RWPE2 (cell line): ENCODE measurements at regions not wholly inside any gene's neighbourhood (a gene's known extent, or its start where the extent isn't known, plus 50 kb on each side); places are given as distances from the start of the nearest gene placed in this dataset.
"Not testable (repeated sequence)": the region's sequence is repeated elsewhere in the genome, so short reads cannot be mapped to it uniquely, and the experiment has no call there.

ENCODE experiments used
- ATAC-seq: fragments of 200-7000 bp; cut with Tn5 transposase; 3 replicates; pipeline ENCODE4 v1.9.1; 2021; ENCODE audit warnings: low read depth
- DNase-seq: peaks from one replicate; pipeline ENCODE4 v3.0.0-alpha.2; 2020; ENCODE audit warnings: low spot score
- H3K27ac ChIP-seq: fragments of 450-650 bp; 2 replicates; pipeline ENCODE4 v1.5.1; 2017; ENCODE audit warnings: mild to moderate bottlenecking; ENCODE audit not compliant: poor library complexity, severe bottlenecking
- H3K27me3 ChIP-seq: fragments of 250-450 bp; sonication (Bioruptor Pico); 2 replicates; pipeline ENCODE4 v1.5.1; 2021; ENCODE audit warnings: mild to moderate bottlenecking, moderate library complexity; ENCODE audit not compliant: insufficient read depth, poor library complexity, severe bottlenecking
- H3K36me3 ChIP-seq: fragments of 250-450 bp; sonication (Bioruptor Pico); 2 replicates; pipeline ENCODE4 v1.5.1; 2020; ENCODE audit warnings: low read depth, mild to moderate bottlenecking, moderate library complexity
- H3K4me1 ChIP-seq: fragments of 250-450 bp; sonication (Bioruptor Pico); 2 replicates; pipeline ENCODE4 v1.5.1; 2021; ENCODE audit warnings: mild to moderate bottlenecking, moderate library complexity; ENCODE audit not compliant: insufficient read depth, poor library complexity, severe bottlenecking
- H3K4me3 ChIP-seq: fragments of 250-450 bp; sonication (Bioruptor Pico); 2 replicates; pipeline ENCODE4 v1.5.1; 2021; ENCODE audit warnings: mild to moderate bottlenecking, moderate library complexity; ENCODE audit not compliant: severe bottlenecking
- H3K9me3 ChIP-seq: fragments of 250-450 bp; sonication (Bioruptor Pico); 2 replicates; pipeline ENCODE4 v1.5.1; 2021; ENCODE audit warnings: mild to moderate bottlenecking, moderate library complexity; ENCODE audit not compliant: severe bottlenecking
- CTCF ChIP-seq: fragments of 450-650 bp; IDR thresholded peaks from one replicate; pipeline ENCODE4 v1.5.1; 2017; ENCODE audit warnings: mild to moderate bottlenecking, moderate library complexity; ENCODE audit not compliant: poor library complexity, severe bottlenecking

GRCh38 chr7:32722837-32723236 is 168.7 kb downstream of the KBTBD2 start:
- H3K27me3 ChIP-seq, H3K36me3 ChIP-seq, DNase-seq, H3K9me3 ChIP-seq, ATAC-seq, H3K27ac ChIP-seq, H3K4me1 ChIP-seq, H3K4me3 ChIP-seq: not testable (repeated sequence)

GRCh38 chr7:32694182-32694581 is 197.4 kb downstream of the KBTBD2 start:
- Histone ChIP-seq H3K27ac (no peak overlapping the region), H3K27me3 (no peaks in the 10 kb centered on the region), H3K4me1 (no peaks in the 10 kb centered on the region), H3K9me3 (no peaks in the 10 kb centered on the region), H3K4me3 (no peak overlapping the region), H3K36me3 (no peaks in the 10 kb centered on the region)
- no peak for DNase-seq
- TF ChIP-seq CTCF = no peak
- no peak for ATAC-seq

- TF ChIP-seq CTCF = peak; percentile 44
- not testable (repeated sequence) for H3K9me3 ChIP-seq, H3K36me3 ChIP-seq, H3K27ac ChIP-seq, H3K27me3 ChIP-seq, DNase-seq, H3K4me1 ChIP-seq, H3K4me3 ChIP-seq
- ATAC-seq = peak; percentile 69
Observed at GRCh38 chr7:32691965-32692815, 196.9 kb downstream of the AVL9 start.

- not testable (repeated sequence) for H3K4me1 ChIP-seq, DNase-seq, H3K4me3 ChIP-seq, H3K9me3 ChIP-seq, H3K36me3 ChIP-seq, ATAC-seq, H3K27me3 ChIP-seq, H3K27ac ChIP-seq
Observed at GRCh38 chr7:32688092-32688491, 192.8 kb downstream of the AVL9 start.

GRCh38 chr7:32681174-32681518 is 185.9 kb downstream of the AVL9 start:
- Histone ChIP-seq H3K27ac (peak overlapping the region; percentile 40), H3K9me3 (no peaks in the 10 kb centered on the region), H3K4me1 (peaks cover 16% of the 10 kb centered on the region), H3K36me3 (no peaks in the 10 kb centered on the region), H3K27me3 (no peaks in the 10 kb centered on the region), H3K4me3 (no peak overlapping the region)
- DNase-seq (no peak), ATAC-seq (no peak)
- no peak for TF ChIP-seq CTCF
